Endothelial cell of umbilical vein (primary cell): ENCODE measurements at regions not wholly inside any gene's neighbourhood (a gene's known extent, or its start where the extent isn't known, plus 50 kb on each side); places are given as distances from the start of the nearest gene placed in this dataset.

Source experiments
- BruUV-seq: library from RNA; stranded (reverse); fragments of 400-500 nt; replicated peaks from 2 replicates; lab custom pipeline; 2021; lab: Mats Ljungman, UMichigan
- CTCF ChIA-PET: fragments of 300-600, 350-600 bp; sonication (Branson Sonifier 250); formaldehyde crosslinking; loops from one replicate; lab custom pipeline; 2021; ENCODE audit warnings: antibody characterized with exemption, inconsistent platforms; lab: Charles Lee
- POLR2A ChIA-PET: fragments of 300-600, 350-600 bp; sonication (Branson Sonifier 250); formaldehyde crosslinking; loops from one replicate; lab custom pipeline; 2021; ENCODE audit warnings: antibody characterized with exemption, inconsistent platforms; lab: Charles Lee
- DNase-seq: peaks from one replicate; pipeline ENCODE4 v3.0.0-alpha.2; 2011; ENCODE audit warnings: low read depth, low spot score
- FAIRE-seq: peaks from 2 replicates; lab custom pipeline; 2011; peaks lifted over from hg19 to GRCh38; lab: Jason Lieb, UNC
- H2AFZ ChIP-seq: 2 replicates; pipeline ENCODE4 v1.6.0; 2012; ENCODE audit warnings: low read depth, low read length, control low read depth, inconsistent platforms
- H3K27ac ChIP-seq: 2 replicates; pipeline ENCODE4 v1.5.1; 2011; ENCODE audit warnings: low read depth, mild to moderate bottlenecking, control low read depth, low read length, moderate library complexity; ENCODE audit not compliant: insufficient read depth
- H3K27me3 ChIP-seq, 2 experiments: 2 replicates each; pipeline versions ENCODE4 v1.6.0 to v1.6.1; 2011; ENCODE audit warnings: low read length in 2 of 2, mixed read lengths in 1 of 2; ENCODE audit not compliant: control insufficient read depth in 2 of 2, insufficient read depth in 2 of 2
- H3K36me3 ChIP-seq, 2 experiments: 2 replicates in 1 of 2; 3 replicates in 1 of 2; pipeline ENCODE4 v1.5.1; 2011; ENCODE audit warnings: low read length in 2 of 2, mild to moderate bottlenecking in 1 of 2, moderate library complexity in 1 of 2; ENCODE audit not compliant: control insufficient read depth in 2 of 2, insufficient read depth in 2 of 2; ENCODE audit errors: extremely low read depth in 1 of 2
- H3K4me1 ChIP-seq: 3 replicates; pipeline ENCODE4 v1.5.1; 2011; ENCODE audit warnings: mild to moderate bottlenecking, low read length; ENCODE audit not compliant: control insufficient read depth, insufficient read depth; ENCODE audit errors: extremely low read depth
- H3K4me2 ChIP-seq: 2 replicates; pipeline ENCODE4 v1.6.1; 2011; ENCODE audit warnings: low read length, control low read depth, mixed read lengths; ENCODE audit not compliant: insufficient read depth
- H3K4me3 ChIP-seq, 3 experiments: fragments of 200-600 bp in 1 of 3; sonication (generic), shearing (Covaris generic) in 1 of 3; replicated peaks in 1 of 3; 2 replicates each; pipeline ENCODE4 v1.5.1; 2011 to 2016; ENCODE audit warnings: control low read depth in 3 of 3, low read length in 3 of 3, mild to moderate bottlenecking in 2 of 3, inconsistent platforms in 1 of 3, low read depth in 1 of 3, moderate library complexity in 1 of 3; ENCODE audit not compliant: insufficient read depth in 1 of 3
- H3K79me2 ChIP-seq: 2 replicates; pipeline ENCODE4 v1.6.0; 2012; ENCODE audit warnings: low read length, inconsistent platforms; ENCODE audit not compliant: control insufficient read depth, insufficient read depth
- H3K9ac ChIP-seq: replicated peaks from 2 replicates; pipeline ENCODE3; 2011; ENCODE audit warnings: low read length, control low read depth; ENCODE audit not compliant: insufficient read depth; ENCODE audit errors: extremely low read depth
- H3K9me1 ChIP-seq: replicated peaks from 3 replicates; pipeline ENCODE4 v1.6.0; 2011; ENCODE audit warnings: mild to moderate bottlenecking, low read length; ENCODE audit not compliant: control insufficient read depth, insufficient read depth; ENCODE audit errors: extremely low read depth
- H3K9me3 ChIP-seq: replicated peaks from 2 replicates; pipeline ENCODE4 v1.5.1; 2012; ENCODE audit warnings: low read length, inconsistent platforms; ENCODE audit not compliant: control insufficient read depth, insufficient read depth
- H4K20me1 ChIP-seq: replicated peaks from 2 replicates; pipeline ENCODE3; 2011; ENCODE audit warnings: mild to moderate bottlenecking, low read length; ENCODE audit not compliant: control insufficient read depth, insufficient read depth; ENCODE audit errors: extremely low read depth
- EZH2 ChIP-seq: IDR thresholded peaks from 2 replicates; pipeline ENCODE4 v1.6.1; 2012; ENCODE audit warnings: borderline replicate concordance, low read depth, mild to moderate bottlenecking, moderate library complexity, low read length, inconsistent platforms; ENCODE audit not compliant: severe bottlenecking
- FOS ChIP-seq: IDR thresholded peaks from 2 replicates; pipeline ENCODE4 v1.6.1; 2011; ENCODE audit warnings: mild to moderate bottlenecking, low read length, moderate library complexity, borderline replicate concordance; ENCODE audit not compliant: insufficient read depth
- GATA2 ChIP-seq: IDR thresholded peaks from 2 replicates; pipeline ENCODE4 v1.7.0; 2011; ENCODE audit warnings: low read depth, mild to moderate bottlenecking, moderate library complexity, mixed read lengths, low read length; ENCODE audit not compliant: insufficient read length, insufficient read depth
- JUN ChIP-seq: IDR thresholded peaks from 2 replicates; pipeline ENCODE4 v1.6.1; 2011; ENCODE audit warnings: borderline replicate concordance, low read depth; ENCODE audit not compliant: insufficient read length, insufficient read depth
- MYC ChIP-seq: IDR thresholded peaks from one replicate; pipeline ENCODE4 v1.6.1; 2011; ENCODE audit warnings: mild to moderate bottlenecking, low read depth, low read length
- POLR2A ChIP-seq: IDR thresholded peaks from 2 replicates; pipeline ENCODE4 v1.6.1; 2012; ENCODE audit warnings: low read depth, mild to moderate bottlenecking, control low read depth, low read length
- POLR2AphosphoS5 ChIP-seq: IDR thresholded peaks from 2 replicates; pipeline ENCODE4 v1.6.1; 2012; ENCODE audit warnings: low read depth, mild to moderate bottlenecking, control low read depth, low read length, moderate library complexity; ENCODE audit not compliant: insufficient read depth
- dilution Hi-C: fragments of 300-500 bp; cut with MboI; formaldehyde crosslinking; loops from one replicate; pipeline ENCODE4 v1.15.0; 2019; ENCODE audit warnings: low sequenced_read_pairs; ENCODE audit not compliant: extremely low pct_ligation_motif_present
- intact Hi-C: fragments of 100-400 bp; cut with micrococcal nuclease; formaldehyde crosslinking; loops from one replicate; pipeline ENCODE4 v1.10.0; 2022
- TF ChIP-seq, protein P1 (sequence below), 2 donors: IDR thresholded peaks; 1 replicate in 1 of 2; 2 replicates in 1 of 2; pipeline ENCODE4 v1.5.1; 2011; ENCODE audit warnings: low read length in 2 of 2, mild to moderate bottlenecking in 2 of 2, moderate library complexity in 2 of 2, control low read depth in 1 of 2, inconsistent platforms in 1 of 2, low read depth in 1 of 2; ENCODE audit not compliant: insufficient read depth in 1 of 2; ENCODE audit errors: extremely low read depth in 1 of 2
- TF ChIP-seq, protein P2 (sequence below): IDR thresholded peaks from 2 replicates; pipeline ENCODE4 v1.6.1; 2011; ENCODE audit not compliant: insufficient read depth, insufficient read length

DNA sequence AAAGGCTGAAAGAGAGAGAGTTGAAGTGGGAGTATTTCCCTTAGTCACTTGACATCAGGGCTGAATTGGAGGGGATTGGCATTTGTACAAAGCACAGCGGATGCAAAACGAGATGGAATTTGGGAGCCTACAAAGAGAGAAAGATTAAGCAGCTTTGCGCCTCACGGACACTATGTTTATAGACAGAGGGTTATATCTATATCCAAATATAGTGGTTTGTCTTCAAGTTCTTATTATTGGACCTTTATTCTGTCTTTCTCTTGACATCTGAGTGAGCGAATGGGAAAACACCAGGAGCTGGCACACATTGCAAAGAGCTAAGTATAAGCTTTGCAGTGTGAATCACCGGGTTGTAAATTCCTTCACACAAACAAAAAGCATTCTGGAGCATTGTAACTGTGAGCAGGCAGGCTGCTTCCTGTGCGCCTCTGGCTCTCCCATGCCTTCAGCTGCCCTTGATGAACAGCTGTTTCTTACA lies 500.2 kb downstream of the STIM2 start:
- H3K9ac ChIP-seq: no peak overlapping the region
- no peaks in the 10 kb centered on the region for H3K79me2 ChIP-seq
- H4K20me1 ChIP-seq: no peaks in the 10 kb centered on the region
- POLR2A ChIA-PET: no interaction called here
- CTCF ChIA-PET: no interaction called here
- no peak overlapping the region for H3K4me2 ChIP-seq
- FAIRE-seq (no peak), DNase-seq (no peak)
- H3K4me1 ChIP-seq: no peaks in the 10 kb centered on the region
- TF ChIP-seq POLR2A (no peak), JUN (no peak)
- TF ChIP-seq, protein P1, sequence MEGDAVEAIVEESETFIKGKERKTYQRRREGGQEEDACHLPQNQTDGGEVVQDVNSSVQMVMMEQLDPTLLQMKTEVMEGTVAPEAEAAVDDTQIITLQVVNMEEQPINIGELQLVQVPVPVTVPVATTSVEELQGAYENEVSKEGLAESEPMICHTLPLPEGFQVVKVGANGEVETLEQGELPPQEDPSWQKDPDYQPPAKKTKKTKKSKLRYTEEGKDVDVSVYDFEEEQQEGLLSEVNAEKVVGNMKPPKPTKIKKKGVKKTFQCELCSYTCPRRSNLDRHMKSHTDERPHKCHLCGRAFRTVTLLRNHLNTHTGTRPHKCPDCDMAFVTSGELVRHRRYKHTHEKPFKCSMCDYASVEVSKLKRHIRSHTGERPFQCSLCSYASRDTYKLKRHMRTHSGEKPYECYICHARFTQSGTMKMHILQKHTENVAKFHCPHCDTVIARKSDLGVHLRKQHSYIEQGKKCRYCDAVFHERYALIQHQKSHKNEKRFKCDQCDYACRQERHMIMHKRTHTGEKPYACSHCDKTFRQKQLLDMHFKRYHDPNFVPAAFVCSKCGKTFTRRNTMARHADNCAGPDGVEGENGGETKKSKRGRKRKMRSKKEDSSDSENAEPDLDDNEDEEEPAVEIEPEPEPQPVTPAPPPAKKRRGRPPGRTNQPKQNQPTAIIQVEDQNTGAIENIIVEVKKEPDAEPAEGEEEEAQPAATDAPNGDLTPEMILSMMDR (IDR thresholded peaks at IDR 0.05; ENCODE audit: extremely low read depth in 1 of 2, insufficient read depth in 1 of 2, low read depth in 1 of 2, low read length in 2 of 2): no peak
- dilution Hi-C loops: no loop called here
- no TSS peak for BruUV-seq
- H3K36me3 ChIP-seq: no peaks in the 10 kb centered on the region
- H3K27ac ChIP-seq: no peak overlapping the region
- intact Hi-C loops: no loop called here
- no peaks in the 10 kb centered on the region for H3K27me3 ChIP-seq
- no peak overlapping the region for H3K4me3 ChIP-seq
- H3K9me3 ChIP-seq: no peaks in the 10 kb centered on the region
- H3K9me1 ChIP-seq: no peaks in the 10 kb centered on the region
- H2AFZ ChIP-seq: no peak overlapping the region

DNA sequence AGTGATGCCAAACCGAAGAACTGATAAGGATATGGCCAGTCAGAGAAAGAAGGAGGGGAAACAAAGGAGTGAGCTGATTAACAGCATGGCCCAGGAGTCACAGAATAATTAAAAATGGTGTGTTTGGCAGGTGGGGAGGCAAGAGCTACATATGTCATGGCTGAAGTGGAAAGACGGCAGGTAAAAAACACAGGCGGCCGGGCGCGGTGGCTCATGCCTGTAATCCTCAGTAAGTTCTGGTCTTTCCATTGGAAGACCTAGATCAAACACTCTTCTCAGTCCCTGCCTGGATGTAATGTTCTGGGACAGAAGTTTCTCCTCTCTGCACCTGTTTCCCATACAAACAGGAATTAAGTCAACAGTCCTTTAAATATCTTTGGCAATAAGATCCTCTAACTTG lies 503.9 kb downstream of the STIM2 start:
- Histone ChIP-seq H3K27me3 (no peaks in the 10 kb centered on the region), H3K9me3 (no peaks in the 10 kb centered on the region), H3K4me2 (no peak overlapping the region), H2AFZ (no peak overlapping the region), H3K27ac (no peak overlapping the region), H3K9me1 (no peaks in the 10 kb centered on the region), H3K9ac (no peak overlapping the region), H3K36me3 (no peaks in the 10 kb centered on the region), H3K79me2 (no peaks in the 10 kb centered on the region), H3K4me3 (no peak overlapping the region), H3K4me1 (no peaks in the 10 kb centered on the region), H4K20me1 (no peaks in the 10 kb centered on the region)
- CTCF ChIA-PET: no interaction called here
- POLR2A ChIA-PET: no interaction called here
- dilution Hi-C loops: no loop called here
- DNase-seq (no peak), FAIRE-seq (no peak)
- TF ChIP-seq FOS: no peak
- no peak for TF ChIP-seq JUN
- no peak for TF ChIP-seq GATA2
- TF ChIP-seq, protein P2, sequence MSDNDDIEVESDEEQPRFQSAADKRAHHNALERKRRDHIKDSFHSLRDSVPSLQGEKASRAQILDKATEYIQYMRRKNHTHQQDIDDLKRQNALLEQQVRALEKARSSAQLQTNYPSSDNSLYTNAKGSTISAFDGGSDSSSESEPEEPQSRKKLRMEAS: no peak
- TF ChIP-seq, protein P1 (IDR thresholded peaks at IDR 0.05; ENCODE audit: extremely low read depth in 1 of 2, insufficient read depth in 1 of 2, low read depth in 1 of 2, low read length in 2 of 2): no peak
- TF ChIP-seq EZH2: no peak
- no peak for TF ChIP-seq POLR2A
- TF ChIP-seq POLR2AphosphoS5: no peak
- TF ChIP-seq MYC: no peak
- BruUV-seq: no TSS peak
- intact Hi-C loops: no loop called here
